A673 (cell line): ENCODE measurements at regions not wholly inside any gene's neighbourhood (a gene's known extent, or its start where the extent isn't known, plus 50 kb on each side); places are given as distances from the start of the nearest gene placed in this dataset.

Experiments
- BruUV-seq: library from RNA; stranded (reverse); fragments of 400-500 nt; replicated peaks from 2 replicates; lab custom pipeline; 2021; lab: Mats Ljungman, UMichigan
- CTCF ChIA-PET: fragments of 300-600 bp; sonication (Branson Sonifier 250); formaldehyde crosslinking; loops from one replicate; lab custom pipeline; 2022; ENCODE audit warnings: antibody characterized with exemption; lab: Charles Lee
- POLR2A ChIA-PET: fragments of 300-600 bp; sonication (Branson Sonifier 250); formaldehyde crosslinking; loops from one replicate; lab custom pipeline; 2022; ENCODE audit warnings: antibody characterized with exemption; ENCODE audit not compliant: low non-redundant PET; lab: Charles Lee
- DNase-seq: peaks from one replicate; pipeline ENCODE4 v3.0.0-alpha.2; 2015; ENCODE audit warnings: low spot score
- H3K27ac ChIP-seq: fragments of 200-600 bp; sonication (generic); 2 replicates; pipeline ENCODE4 v1.5.1; 2016; ENCODE audit warnings: mixed run types, low read depth, mild to moderate bottlenecking, mixed read lengths, antibody characterized with exemption, low read length; ENCODE audit not compliant: poor library complexity, severe bottlenecking
- H3K27me3 ChIP-seq: fragments of 200-600 bp; sonication (generic); replicated peaks from 2 replicates; pipeline ENCODE4 v1.6.1; 2017; ENCODE audit warnings: mixed run types, low read depth, mild to moderate bottlenecking, mixed read lengths, antibody characterized with exemption, low read length; ENCODE audit not compliant: insufficient read depth, poor library complexity
- H3K36me3 ChIP-seq: fragments of 200-600 bp; sonication (generic); 2 replicates; pipeline ENCODE4 v1.6.1; 2016; ENCODE audit warnings: mixed run types, mild to moderate bottlenecking, mixed read lengths, antibody characterized with exemption, low read length; ENCODE audit not compliant: insufficient read depth, poor library complexity, severe bottlenecking
- H3K4me1 ChIP-seq: fragments of 200-600 bp; sonication (generic); 2 replicates; pipeline ENCODE4 v1.6.1; 2017; ENCODE audit warnings: mixed run types, mild to moderate bottlenecking, mixed read lengths, antibody characterized with exemption, low read length; ENCODE audit not compliant: insufficient read depth, poor library complexity, severe bottlenecking
- H3K4me3 ChIP-seq: fragments of 200-600 bp; sonication (generic); 2 replicates; pipeline ENCODE4 v1.5.1; 2016; ENCODE audit warnings: low read depth, mixed run types, mild to moderate bottlenecking, mixed read lengths, low read length; ENCODE audit not compliant: poor library complexity, severe bottlenecking
- H3K9me3 ChIP-seq: fragments of 200-600 bp; sonication (generic); 2 replicates; pipeline ENCODE4 v1.6.1; 2016; ENCODE audit warnings: mixed run types, low read depth, mild to moderate bottlenecking, mixed read lengths, antibody characterized with exemption, low read length; ENCODE audit not compliant: poor library complexity, severe bottlenecking
- CTCF ChIP-seq: fragments of 300-800, 200-600 bp; sonication (generic); conservative IDR thresholded peaks from 2 replicates; pipeline ENCODE4 v1.5.1; 2017; ENCODE audit warnings: low read depth, mild to moderate bottlenecking, antibody characterized with exemption, low read length, moderate library complexity, mixed read lengths
- EZH2 ChIP-seq: fragments of 200-600 bp; sonication (generic); IDR thresholded peaks from 2 replicates; pipeline ENCODE4 v1.6.1; 2017; ENCODE audit warnings: borderline replicate concordance, low read depth, mild to moderate bottlenecking, mixed read lengths, antibody characterized with exemption, low read length; ENCODE audit not compliant: poor library complexity, severe bottlenecking
- intact Hi-C: fragments of 100-400 bp; cut with micrococcal nuclease; formaldehyde crosslinking; loops from one replicate; pipeline ENCODE4 v1.10.0; 2022; ENCODE audit not compliant: unreplicated experiment

GRCh38 chr2:238701341-238702206 lies 146.3 kb upstream of the TWIST2 start:
- ChIA-PET CTCF (no interaction called here), POLR2A (no interaction called here)
- H3K27me3 ChIP-seq: no peaks in the 10 kb centered on the region
- intact Hi-C loops: no loop called here
- no peak for DNase-seq
- H3K36me3 ChIP-seq: no peaks in the 10 kb centered on the region
- BruUV-seq: no TSS peak
- TF ChIP-seq CTCF (no peak), EZH2 (no peak)
- no peaks in the 10 kb centered on the region for H3K9me3 ChIP-seq
- H3K27ac ChIP-seq: no peak overlapping the region
- no peak overlapping the region for H3K4me3 ChIP-seq
- no peaks in the 10 kb centered on the region for H3K4me1 ChIP-seq

GRCh38 chr2:238702276-238703052 lies 145.4 kb upstream of the TWIST2 start:
- DNase-seq: no peak
- TF ChIP-seq EZH2 (no peak), CTCF (no peak)
- CTCF ChIA-PET: no interaction called here
- POLR2A ChIA-PET: no interaction called here
- peaks cover 8% of the 10 kb centered on the region for H3K27me3 ChIP-seq
- no peaks in the 10 kb centered on the region for H3K4me1 ChIP-seq
- no peak overlapping the region for H3K4me3 ChIP-seq
- H3K9me3 ChIP-seq: no peaks in the 10 kb centered on the region
- BruUV-seq: no TSS peak
- H3K27ac ChIP-seq: no peak overlapping the region
- H3K36me3 ChIP-seq: no peaks in the 10 kb centered on the region
- intact Hi-C loops: no loop called here

GRCh38 chr2:238703053-238703415 lies 144.9 kb upstream of the TWIST2 start:
- ChIA-PET POLR2A (no interaction called here), CTCF (no interaction called here)
- TF ChIP-seq EZH2: no peak
- no peak for TF ChIP-seq CTCF
- Histone ChIP-seq H3K4me1 (no peaks in the 10 kb centered on the region), H3K27ac (no peak overlapping the region), H3K9me3 (no peaks in the 10 kb centered on the region), H3K36me3 (no peaks in the 10 kb centered on the region), H3K4me3 (no peak overlapping the region), H3K27me3 (peaks cover 14% of the 10 kb centered on the region)
- intact Hi-C loops: no loop called here
- no peak for DNase-seq
- no TSS peak for BruUV-seq
